Posterior cingulate gyrus (tissue), 11 donors: ENCODE measurements at regions not wholly inside any gene's neighbourhood (a gene's known extent, or its start where the extent isn't known, plus 50 kb on each side); places are given as distances from the start of the nearest gene placed in this dataset.
"Not testable (repeated sequence)": the region's sequence is repeated elsewhere in the genome, so short reads cannot be mapped to it uniquely, and the experiment has no call there.

Experiments used
- DNase-seq, 10 donors: peaks; one replicate each; pipeline versions ENCODE4 v3.0.0 to v3.0.0-alpha.2; 2020 to 2021; ENCODE audit warnings: mixed read lengths in 3 of 10
- intact Hi-C: fragments of 100-400 bp; cut with DNase I; formaldehyde crosslinking; loops from one replicate; pipeline ENCODE4 v1.15.1; 2023

GRCh38 chr14:30340495-30340894 is 218.5 kb upstream of the G2E3 start:
- intact Hi-C loops, result no loop called here
- DNase-seq, result no peak

- intact Hi-C loops, result no loop called here
- DNase-seq, result no peak
Measured at GRCh38 chr14:30345511-30345910, 213.4 kb upstream of the G2E3 start.

GRCh38 chr14:30348445-30348844 is 210.5 kb upstream of the G2E3 start:
- intact Hi-C loops, result no loop called here
- DNase-seq, result no peak

- DNase-seq, result no peak
- intact Hi-C loops, result no loop called here
Measured at GRCh38 chr14:30349520-30349919, 209.4 kb upstream of the G2E3 start.

GRCh38 chr14:30354439-30354838 is 204.5 kb upstream of the G2E3 start:
- DNase-seq, result no peak
- intact Hi-C loops, result no loop called here

- intact Hi-C loops, result no loop called here
- DNase-seq, result no peak
Measured at GRCh38 chr14:30355431-30355913, 203.5 kb upstream of the G2E3 start.

GRCh38 chr14:30356438-30357202 is 202.3 kb upstream of the G2E3 start:
- intact Hi-C loops, result no loop called here
- no peak for DNase-seq

- intact Hi-C loops, result no loop called here
- no peak for DNase-seq
Measured at GRCh38 chr14:30357791-30358190, 201.2 kb upstream of the G2E3 start.

- intact Hi-C loops, result no loop called here
- DNase-seq, result no peak
Measured at GRCh38 chr14:30362369-30363218, 196.4 kb upstream of the G2E3 start.

- peak in 1 of 10 donors; percentile 39 for DNase-seq
- intact Hi-C loops, result not testable (repeated sequence)
Measured at GRCh38 chr14:30363219-30363880, 195.6 kb upstream of the G2E3 start.

- no peak for DNase-seq
- intact Hi-C loops, result no loop called here
Measured at GRCh38 chr14:30369502-30370180, 189.3 kb upstream of the G2E3 start.

- intact Hi-C loops, result no loop called here
- DNase-seq, result no peak
Measured at GRCh38 chr14:30373053-30373452, 185.9 kb upstream of the G2E3 start.

- intact Hi-C loops, result no loop called here
- DNase-seq, result no peak
Measured at GRCh38 chr14:30373526-30373925, 185.4 kb upstream of the G2E3 start.

GRCh38 chr14:30375296-30375892 is 183.6 kb upstream of the G2E3 start:
- peak in 7 of 10 donors; percentile 7 to 91 (median 62) for DNase-seq
- intact Hi-C loops, result loop anchor here (1.0 to 5.0 kb wide), 3 partner anchors 68 to 237 kb away; no protein-coding TSS in a partner anchor

- intact Hi-C loops, result no loop called here
- DNase-seq, result no peak
Measured at GRCh38 chr14:30381861-30382480, 177.0 kb upstream of the G2E3 start.

GRCh38 chr14:30385925-30386324 is 173.0 kb upstream of the G2E3 start:
- intact Hi-C loops, result no loop called here
- no peak for DNase-seq

- DNase-seq, result no peak
Measured at GRCh38 chr14:30387871-30388270, 171.1 kb upstream of the G2E3 start.

GRCh38 chr14:30389134-30389876 is 169.7 kb upstream of the G2E3 start:
- DNase-seq, result peak; percentile 16 to 89 (median 53)
- intact Hi-C loops, result no loop called here

More at GRCh38 chr14:30387871-30388270, 171.1 kb upstream of the G2E3 start:
- intact Hi-C loops, result no loop called here

- intact Hi-C loops, result no loop called here
- no peak for DNase-seq
Measured at GRCh38 chr14:30389877-30390385, 169.0 kb upstream of the G2E3 start.
